HepG2 (cell line): ENCODE measurements at regions not wholly inside any gene's neighbourhood (a gene's known extent, or its start where the extent isn't known, plus 50 kb on each side); places are given as distances from the start of the nearest gene placed in this dataset.

ENCODE experiments used
- ATAC-seq: fragments of 200-7000 bp; cut with Tn5 transposase; 3 replicates; pipeline ENCODE4 v1.9.1; 2020; ENCODE audit warnings: mild to moderate bottlenecking, moderate library complexity
- BruUV-seq: library from RNA; stranded (reverse); fragments of 400-500 nt; replicated peaks from 2 replicates; lab custom pipeline; 2021; lab: Mats Ljungman, UMichigan
- CTCF ChIA-PET: fragments of 300-600 bp; formaldehyde crosslinking; extraction: SDS; loops from one replicate; lab custom pipeline; 2021; ENCODE audit warnings: low total read pairs, inconsistent platforms, low intra/inter-chr PET ratio; lab: Yijun Ruan, JAX
- POLR2A ChIA-PET: fragments of 350-600 bp; sonication (Branson Sonifier 250); formaldehyde crosslinking; loops from one replicate; lab custom pipeline; 2020; ENCODE audit warnings: antibody characterized with exemption, inconsistent platforms; lab: Yijun Ruan, JAX
- DNase-seq: peaks from one replicate; pipeline ENCODE4 v3.0.0-alpha.2; 2015; ENCODE audit warnings: low spot score
- FAIRE-seq: peaks from 3 replicates; lab custom pipeline; 2011; peaks lifted over from hg19 to GRCh38; lab: Jason Lieb, UNC
- H2AFZ ChIP-seq: one replicate; pipeline ENCODE4 v1.6.1; 2011; ENCODE audit warnings: low read length, inconsistent platforms
- H3K27ac ChIP-seq: fragments of 300-600 bp; 3 replicates; pipeline ENCODE4 v1.8.0; 2011; ENCODE audit warnings: mixed run types, mild to moderate bottlenecking, mixed read lengths, low read length, inconsistent platforms; ENCODE audit not compliant: insufficient read depth; ENCODE audit errors: extremely low read length
- H3K27me3 ChIP-seq, 2 experiments: fragments of 200-600 bp in 1 of 2; 2 replicates in 1 of 2; 3 replicates in 1 of 2; pipeline versions ENCODE4 v1.6.0 to v1.8.0; 2011; ENCODE audit warnings: low read length in 2 of 2, mild to moderate bottlenecking in 2 of 2, moderate library complexity in 2 of 2, inconsistent platforms in 1 of 2; ENCODE audit not compliant: insufficient read depth in 2 of 2, control insufficient read depth in 1 of 2
- H3K36me3 ChIP-seq, 2 experiments: fragments of 200-600 bp in 1 of 2; replicated peaks in 1 of 2; 2 replicates in 1 of 2; 3 replicates in 1 of 2; pipeline versions ENCODE4 v1.5.1 to v1.8.0; 2011; ENCODE audit warnings: low read length in 2 of 2, inconsistent platforms in 1 of 2; ENCODE audit not compliant: insufficient read depth in 2 of 2, control insufficient read depth in 1 of 2
- H3K4me1 ChIP-seq: 2 replicates; pipeline ENCODE4 v1.5.1; 2012; ENCODE audit warnings: low read length, inconsistent platforms; ENCODE audit not compliant: insufficient read depth
- H3K4me2 ChIP-seq: 2 replicates; pipeline ENCODE4 v1.6.0; 2011; ENCODE audit warnings: low read depth, low read length, inconsistent platforms
- H3K4me3 ChIP-seq, 3 experiments: fragments of 200-600 bp in 1 of 3; sonication (generic), shearing (Covaris generic) in 1 of 3; replicated peaks in 1 of 3; 2 replicates each; pipeline ENCODE4 v1.5.1; 2011 to 2016; ENCODE audit warnings: low read length in 3 of 3, inconsistent platforms in 2 of 3, low read depth in 2 of 3, mild to moderate bottlenecking in 2 of 3, control low read depth in 1 of 3, mixed read lengths in 1 of 3; ENCODE audit not compliant: insufficient read depth in 1 of 3
- H3K79me2 ChIP-seq: one replicate; pipeline ENCODE4 v1.6.1; 2011; ENCODE audit warnings: low read length, inconsistent platforms; ENCODE audit not compliant: insufficient read depth
- H3K9ac ChIP-seq: 2 replicates; pipeline ENCODE4 v1.6.0; 2011; ENCODE audit warnings: mild to moderate bottlenecking, low read depth, low read length, inconsistent platforms; ENCODE audit not compliant: insufficient read depth
- H3K9me3 ChIP-seq: 2 replicates; pipeline ENCODE4 v1.5.1; 2012; ENCODE audit warnings: mild to moderate bottlenecking, low read length
- H4K20me1 ChIP-seq: 2 replicates; pipeline ENCODE4 v1.6.0; 2011; ENCODE audit warnings: inconsistent platforms, mild to moderate bottlenecking, low read length, moderate library complexity; ENCODE audit not compliant: insufficient read depth
- ARNT2 ChIP-seq: sonication (generic); formaldehyde crosslinking; IDR thresholded peaks from 2 replicates; pipeline ENCODE4 v1.8.0; 2022; ENCODE audit warnings: mild to moderate bottlenecking, low read depth, missing genetic modification reagents, moderate library complexity
- BCL6 ChIP-seq: IDR thresholded peaks from 2 replicates; pipeline ENCODE4 v1.6.1; 2016; ENCODE audit warnings: missing genetic modification reagents, missing compliant biosample characterization
- CBX5 ChIP-seq: sonication (generic); formaldehyde crosslinking; IDR thresholded peaks from 2 replicates; pipeline ENCODE4 v1.4.0; 2020; ENCODE audit warnings: missing genetic modification reagents, borderline replicate concordance
- GTF2F1 ChIP-seq: fragments of 150-350 bp; IDR thresholded peaks from 2 replicates; pipeline ENCODE4 v1.6.1; 2014; ENCODE audit warnings: low read length
- HNF4A ChIP-seq: sonication (generic); formaldehyde crosslinking; IDR thresholded peaks from 2 replicates; pipeline ENCODE4 v1.4.0; 2020; ENCODE audit warnings: missing genetic modification reagents
- HNRNPK ChIP-seq: fragments of 200-400 bp; formaldehyde crosslinking; IDR thresholded peaks from 2 replicates; pipeline ENCODE4 v1.6.1; 2018; ENCODE audit warnings: low read length, low read depth, moderate library complexity, mild to moderate bottlenecking; ENCODE audit not compliant: poor library complexity, severe bottlenecking
- MTA3 ChIP-seq: sonication (generic); formaldehyde crosslinking; IDR thresholded peaks from 2 replicates; pipeline ENCODE4 v1.4.0; 2020; ENCODE audit warnings: missing genetic modification reagents
- PCBP1 ChIP-seq: fragments of 200-400 bp; formaldehyde crosslinking; IDR thresholded peaks from 2 replicates; pipeline ENCODE4 v1.6.1; 2017; ENCODE audit warnings: mild to moderate bottlenecking, low read depth, low read length, borderline replicate concordance
- ZMYM2 ChIP-seq: sonication (generic); formaldehyde crosslinking; IDR thresholded peaks from 2 replicates; pipeline ENCODE4 v1.8.0; 2022; ENCODE audit warnings: mild to moderate bottlenecking, missing genetic modification reagents
- WGBS: methylation state at CpG from one replicate; pipeline ENCODE4 v1.1.6; 2017; ENCODE audit warnings: low lambda C conversion rate; 5-methylcytosine and 5-hydroxymethylcytosine counted together
- in situ Hi-C: cut with HindIII; loops from 2 replicates; pipeline ENCODE4 v1.10.0; 2017; ENCODE audit warnings: low pct_unique_long_range_greater_than_20kb; ENCODE audit not compliant: extremely low pct_ligation_motif_present
- intact Hi-C: fragments of 100-400 bp; cut with micrococcal nuclease; formaldehyde crosslinking; loops from one replicate; pipeline ENCODE4 v1.10.0; 2022; ENCODE audit not compliant: unreplicated experiment
- TF ChIP-seq, protein P1 (sequence below): sonication (generic); formaldehyde crosslinking; IDR thresholded peaks from 2 replicates; pipeline ENCODE4 v1.8.0; 2022; ENCODE audit warnings: mild to moderate bottlenecking, missing genetic modification reagents, moderate library complexity

DNA sequence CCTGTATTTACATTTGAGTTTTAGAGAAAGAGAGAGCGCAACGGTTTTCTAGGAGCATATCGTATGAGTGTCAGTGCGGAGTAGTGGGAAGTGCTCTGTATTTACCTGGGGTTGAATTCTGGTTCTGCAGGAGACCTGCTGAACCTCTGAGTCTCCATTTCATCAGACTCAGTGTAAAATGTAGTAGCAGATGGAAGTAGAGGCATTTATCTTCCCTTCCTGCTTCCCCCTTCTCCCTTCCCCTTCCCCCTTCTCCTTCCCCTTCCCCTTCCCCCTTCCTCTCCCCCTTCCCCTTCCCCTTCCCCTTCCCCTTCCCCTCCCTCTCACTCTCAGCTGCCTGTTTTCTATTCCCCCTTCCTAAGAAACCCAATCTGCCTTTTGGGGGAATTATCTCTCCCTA is 426.9 kb downstream of the NPIPA7 start:
- intact Hi-C loops (no loop called here), in situ Hi-C loops (no loop called here)
- Histone ChIP-seq H3K4me1 (no peaks in the 10 kb centered on the region), H3K27ac (no peak overlapping the region), H2AFZ (no peak overlapping the region), H3K9ac (no peak overlapping the region), H3K4me3 (no peak overlapping the region), H4K20me1 (no peaks in the 10 kb centered on the region), H3K9me3 (no peaks in the 10 kb centered on the region), H3K4me2 (no peak overlapping the region), H3K79me2 (no peaks in the 10 kb centered on the region), H3K27me3 (no peaks in the 10 kb centered on the region), H3K36me3 (no peaks in the 10 kb centered on the region)
- no TSS peak for BruUV-seq
- 59% methylated on average over 4 of the region's 4 CpGs for WGBS
- TF ChIP-seq, protein P1, sequence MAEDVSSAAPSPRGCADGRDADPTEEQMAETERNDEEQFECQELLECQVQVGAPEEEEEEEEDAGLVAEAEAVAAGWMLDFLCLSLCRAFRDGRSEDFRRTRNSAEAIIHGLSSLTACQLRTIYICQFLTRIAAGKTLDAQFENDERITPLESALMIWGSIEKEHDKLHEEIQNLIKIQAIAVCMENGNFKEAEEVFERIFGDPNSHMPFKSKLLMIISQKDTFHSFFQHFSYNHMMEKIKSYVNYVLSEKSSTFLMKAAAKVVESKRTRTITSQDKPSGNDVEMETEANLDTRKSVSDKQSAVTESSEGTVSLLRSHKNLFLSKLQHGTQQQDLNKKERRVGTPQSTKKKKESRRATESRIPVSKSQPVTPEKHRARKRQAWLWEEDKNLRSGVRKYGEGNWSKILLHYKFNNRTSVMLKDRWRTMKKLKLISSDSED (CRISPR knock-in tag) = no peak
- TF ChIP-seq ARNT2 (CRISPR knock-in tag) = no peak
- TF ChIP-seq PCBP1 = 0 out of 2 replicates have a peak, but pooled peaks have one; percentile 62
- TF ChIP-seq HNRNPK = peak; percentile 98
- ChIA-PET POLR2A (no interaction called here), CTCF (no interaction called here)
- no peak for FAIRE-seq
- ATAC-seq = no peak
- DNase-seq = no peak

DNA sequence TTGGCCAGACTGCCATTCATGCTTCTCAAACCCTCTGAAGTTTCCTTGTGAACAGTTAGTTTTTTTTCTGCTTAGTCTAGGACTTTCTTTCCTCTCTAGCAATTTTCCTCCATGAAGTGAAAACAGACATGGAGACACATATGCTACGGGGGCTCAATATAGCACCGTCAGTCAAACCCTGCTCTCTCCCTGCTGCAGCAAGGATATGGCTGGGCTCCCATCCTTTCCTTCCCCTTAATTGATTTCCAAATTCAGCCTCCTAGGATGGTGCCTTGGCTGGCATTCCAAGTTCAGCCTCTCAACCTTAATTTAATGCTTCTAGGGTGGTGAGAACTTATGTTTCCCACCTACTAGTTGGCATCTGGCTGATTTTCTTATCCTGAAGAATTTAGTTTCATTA is 436.7 kb downstream of the NPIPA7 start:
- POLR2A ChIA-PET = no interaction called here

More for the DNA sequence above, 436.7 kb downstream of the NPIPA7 start:
- WGBS = 0% methylated on average over 2 of the region's 2 CpGs
- FAIRE-seq (no peak), DNase-seq (no peak), ATAC-seq (no peak)
- CTCF ChIA-PET = no interaction called here
- Histone ChIP-seq H4K20me1 (no peaks in the 10 kb centered on the region), H3K4me2 (no peak overlapping the region), H3K36me3 (no peaks in the 10 kb centered on the region), H3K79me2 (no peaks in the 10 kb centered on the region), H3K4me1 (no peaks in the 10 kb centered on the region), H3K4me3 (no peak overlapping the region), H3K9me3 (peaks cover under 1% of the 10 kb centered on the region; the same call in 1 of the 2 replicates), H3K27ac (no peak overlapping the region), H2AFZ (no peak overlapping the region), H3K9ac (no peak overlapping the region), H3K27me3 (peaks cover 0 to 13% of the 10 kb centered on the region in 2 experiments; a peak in 4 of 5 replicates)
- intact Hi-C loops (no loop called here), in situ Hi-C loops (no loop called here)
- TF ChIP-seq HNF4A (CRISPR knock-in tag) (no peak), BCL6 (no peak), CBX5 (CRISPR knock-in tag) (no peak), GTF2F1 (no peak), ZMYM2 (CRISPR knock-in tag) (no peak), MTA3 (no peak)
- BruUV-seq = no TSS peak
